NAMALWA (cell line): ENCODE measurements at regions not wholly inside any gene's neighbourhood (a gene's known extent, or its start where the extent isn't known, plus 50 kb on each side); places are given as distances from the start of the nearest gene placed in this dataset.

ENCODE experiments used
- DNase-seq: peaks from one replicate; pipeline ENCODE4 v3.0.0-alpha.2; 2015; ENCODE audit warnings: low spot score

DNA sequence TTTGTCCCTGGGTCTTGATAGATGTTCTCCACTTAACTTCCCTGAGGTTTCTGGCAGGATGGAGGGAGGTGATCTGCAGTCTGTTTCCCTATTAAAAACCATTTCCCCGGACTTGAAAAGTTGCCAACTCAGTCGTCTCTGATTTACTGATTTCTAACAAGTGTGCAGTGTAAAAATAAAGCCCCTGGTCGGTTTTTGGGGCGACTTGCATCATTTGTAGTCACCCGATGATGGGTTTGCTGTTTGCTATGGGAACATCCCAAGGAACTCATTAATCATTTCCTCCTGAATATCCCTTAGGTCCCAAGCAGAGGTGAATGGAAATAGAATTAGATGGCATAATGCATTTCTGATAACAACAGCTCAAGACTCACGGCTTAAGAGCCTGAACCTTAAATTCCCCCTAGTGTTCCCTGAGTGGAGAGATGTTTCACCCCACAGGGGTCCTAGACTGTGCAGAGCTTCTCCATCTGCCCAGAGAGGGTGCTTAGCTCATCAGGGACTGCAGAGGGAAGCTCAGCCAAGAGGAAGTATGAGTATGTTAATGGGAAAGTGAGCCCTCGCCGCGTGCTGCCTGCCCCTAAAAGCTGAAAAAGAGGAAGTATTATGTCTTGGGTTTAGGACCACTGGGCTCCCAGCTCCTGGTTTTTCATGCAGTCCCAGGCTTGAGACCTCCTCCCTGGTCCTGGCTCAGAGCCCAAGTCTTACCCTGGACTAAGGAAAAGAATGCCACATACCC, 115.1 kb upstream of the DAP start:
- no peak for DNase-seq

DNA sequence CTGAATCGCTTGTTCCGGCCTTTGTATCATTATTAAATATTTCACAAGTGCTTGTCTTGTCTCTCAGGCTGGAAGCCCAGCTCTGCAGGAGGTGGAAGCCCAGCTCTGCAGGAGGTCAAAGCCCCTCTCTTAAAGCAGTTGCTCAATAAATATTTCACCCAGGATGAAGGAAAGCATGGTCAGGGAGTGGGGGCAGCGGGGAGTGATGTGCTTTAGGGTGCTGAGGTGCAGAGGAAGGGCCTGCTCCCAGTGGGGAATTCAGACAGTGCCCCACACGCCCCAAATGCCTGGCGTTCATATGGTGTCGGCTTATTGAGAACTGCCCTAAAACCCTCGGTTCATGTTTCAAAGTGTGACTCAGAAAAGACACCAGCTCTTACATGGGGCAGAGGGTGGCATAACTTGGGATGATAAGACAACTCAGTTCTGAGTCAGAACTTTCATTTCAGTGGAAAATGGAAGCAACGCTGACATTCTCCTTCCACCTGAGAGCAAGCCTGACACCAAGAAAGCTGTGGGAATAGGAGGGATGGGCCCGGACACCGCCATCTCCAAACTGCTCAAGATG, 114.3 kb upstream of the DAP start:
- DNase-seq, result no peak

DNA sequence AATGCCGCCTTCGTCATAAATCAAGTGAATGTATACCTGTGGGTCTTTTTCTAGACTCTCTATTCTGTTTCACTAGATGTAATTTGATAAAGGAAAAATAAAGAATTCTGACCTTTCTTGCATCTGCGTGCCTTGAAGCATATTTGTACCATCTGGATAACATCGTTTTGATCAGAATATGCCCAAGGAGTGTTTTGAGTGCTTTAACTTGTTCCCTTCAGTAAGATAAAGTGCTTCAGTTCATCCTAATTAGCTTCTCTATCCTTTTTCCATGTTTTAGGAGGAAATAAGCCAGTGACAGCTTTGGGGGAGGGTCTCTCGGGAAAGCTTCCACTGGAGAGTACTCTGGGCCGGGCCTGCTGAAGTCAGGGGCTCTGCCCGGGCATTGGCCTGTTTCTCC, 113.5 kb upstream of the DAP start:
- DNase-seq, result no peak

DNA sequence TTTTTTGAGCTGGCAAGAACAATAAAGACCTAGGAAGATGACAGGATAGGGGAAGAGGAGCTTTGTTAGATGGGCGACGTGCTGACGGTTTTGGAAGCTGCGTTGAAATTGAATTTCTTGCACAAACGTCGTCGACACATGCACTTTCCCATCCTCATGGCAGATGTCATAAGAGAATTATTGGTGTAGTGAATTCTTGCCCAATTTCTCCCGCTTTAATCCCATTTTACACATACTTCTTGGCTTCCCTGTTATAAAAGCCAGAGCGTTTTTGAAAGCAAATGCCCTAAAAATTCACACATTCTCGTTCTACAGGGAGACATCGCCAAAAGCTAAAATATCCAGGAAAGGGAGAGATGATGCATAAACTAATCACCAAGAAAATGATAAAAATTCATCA, 109.8 kb upstream of the DAP start:
- no peak for DNase-seq

DNA sequence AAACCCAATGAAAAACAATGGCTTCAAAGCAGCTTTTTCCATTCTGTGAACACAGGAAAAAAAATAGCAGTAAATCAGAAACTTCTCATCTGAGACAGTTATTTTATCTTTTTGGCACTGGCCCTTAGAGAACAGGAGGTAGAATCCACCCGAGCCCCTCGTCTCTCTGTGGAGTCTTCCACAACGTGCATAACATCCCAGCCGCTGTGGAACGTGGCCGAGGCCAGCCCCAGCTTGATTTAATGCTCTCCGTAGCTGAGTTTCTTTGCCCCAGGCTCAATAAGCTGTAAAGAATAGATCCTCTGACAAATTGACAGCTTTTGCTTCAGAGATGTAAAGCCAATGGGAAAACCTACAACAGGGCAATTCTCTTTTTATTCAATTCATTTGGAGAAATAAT, 107.9 kb upstream of the DAP start:
- DNase-seq, result no peak

DNA sequence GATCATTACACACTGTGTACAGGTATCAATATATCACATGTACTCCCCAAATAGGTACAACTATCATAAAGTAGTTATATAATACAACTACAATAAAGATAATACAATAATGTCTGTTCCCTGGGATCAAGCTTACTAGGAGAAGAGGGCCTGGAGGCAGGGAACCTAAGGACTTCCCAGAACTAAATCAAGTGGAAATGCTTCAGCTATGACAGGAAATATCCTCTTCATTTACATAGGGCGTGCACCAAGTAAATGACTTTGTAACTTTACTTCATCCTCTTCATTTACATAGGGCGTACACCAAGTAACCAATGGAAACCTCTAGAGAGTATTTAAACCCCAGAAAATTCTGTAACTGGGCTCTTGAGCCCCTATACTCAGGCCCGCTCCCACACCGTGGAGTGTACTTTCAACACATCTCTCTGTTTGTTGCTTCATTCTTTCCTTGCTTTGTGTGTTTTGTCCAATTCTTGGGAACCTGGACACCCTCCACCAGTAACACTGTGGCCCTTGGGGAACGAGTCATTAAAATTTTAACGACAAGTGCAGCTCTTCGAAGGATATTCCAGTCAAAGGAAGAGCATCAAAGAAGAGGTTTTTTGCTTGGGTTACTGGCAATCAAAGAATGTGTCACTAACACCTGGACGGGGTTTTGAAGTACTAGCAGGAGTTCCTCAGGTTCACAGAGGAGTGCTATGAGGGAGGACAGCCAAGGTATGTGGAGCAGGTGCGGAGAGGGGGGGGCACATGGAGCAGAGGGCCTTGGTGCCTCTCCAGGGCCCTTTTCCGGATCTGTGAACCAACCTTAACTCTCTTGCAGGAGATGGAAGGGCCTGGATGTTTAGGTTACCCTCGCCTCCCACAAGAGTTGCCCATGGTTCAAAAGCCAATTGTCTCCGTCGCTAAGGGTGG, 106.6 kb upstream of the DAP start:
- DNase-seq, result no peak

DNA sequence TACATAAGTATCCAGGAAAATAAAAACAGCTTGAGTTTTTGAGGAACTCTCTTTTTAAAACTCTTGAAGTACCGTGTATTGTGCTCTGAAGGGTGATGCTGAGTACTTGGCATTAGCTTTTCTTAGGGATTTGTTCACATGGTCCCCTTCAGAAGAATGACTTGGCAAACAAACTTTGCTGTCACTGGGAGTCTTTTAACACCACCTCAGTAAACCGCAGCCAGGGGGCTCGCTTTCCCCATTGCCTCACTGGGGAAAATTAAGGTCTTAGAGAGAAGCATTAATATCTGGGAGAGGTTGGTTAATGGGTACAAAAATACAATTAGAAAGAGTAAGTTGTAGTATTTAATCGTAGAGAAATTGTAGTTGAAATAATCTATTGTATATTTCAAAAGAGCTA, 105.9 kb upstream of the DAP start:
- DNase-seq, result no peak

DNA sequence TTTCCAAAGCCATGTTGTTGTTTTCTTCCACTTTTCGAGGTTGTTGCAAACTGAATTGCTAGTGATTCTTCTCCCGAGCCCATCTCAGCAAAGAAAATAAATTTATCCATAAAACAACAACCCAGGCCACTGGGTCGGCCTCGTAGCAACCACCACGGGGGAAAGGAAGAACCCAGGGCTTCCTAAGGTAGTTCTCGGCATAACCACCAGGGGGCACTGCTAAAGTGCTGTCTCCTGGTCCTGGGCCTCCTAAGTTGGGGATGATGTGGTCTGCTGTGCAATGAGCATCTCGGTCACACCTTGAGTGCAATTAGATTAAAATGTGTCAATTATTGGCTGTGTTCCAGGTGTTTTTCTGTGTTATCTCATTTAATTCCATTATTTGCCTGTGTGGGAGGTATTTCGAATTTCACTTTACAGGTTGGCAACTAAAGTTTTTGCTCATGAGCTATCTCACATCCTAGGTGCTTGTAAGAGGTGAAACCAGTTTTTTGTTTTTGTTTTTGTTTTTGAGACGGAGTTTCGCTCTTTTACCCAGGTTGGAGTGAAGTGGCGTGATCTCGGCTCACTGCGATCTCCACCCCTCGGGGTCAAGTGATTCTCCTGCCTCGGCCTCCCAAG, 102.8 kb upstream of the DAP start:
- DNase-seq, result peak; percentile 76

DNA sequence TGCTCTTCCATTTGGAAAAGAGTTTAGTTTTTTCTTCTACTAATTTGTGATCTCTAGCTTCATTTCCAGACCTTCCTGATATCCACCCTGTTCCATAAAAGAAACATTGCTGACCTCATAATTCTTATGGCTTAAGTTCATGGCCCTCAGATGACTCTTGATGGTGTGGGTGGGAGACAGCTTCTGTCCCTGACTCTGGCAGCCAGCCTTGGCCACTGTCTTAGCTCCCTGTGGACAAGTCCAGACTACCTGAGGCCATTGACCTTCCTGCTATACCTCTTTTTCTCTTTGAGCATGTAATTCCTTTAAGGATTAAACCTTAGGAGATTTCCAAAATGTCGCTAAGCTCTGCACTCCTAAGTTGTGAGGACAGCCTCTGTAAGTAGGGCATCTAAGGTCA, 101.1 kb upstream of the DAP start:
- DNase-seq, result no peak

DNA sequence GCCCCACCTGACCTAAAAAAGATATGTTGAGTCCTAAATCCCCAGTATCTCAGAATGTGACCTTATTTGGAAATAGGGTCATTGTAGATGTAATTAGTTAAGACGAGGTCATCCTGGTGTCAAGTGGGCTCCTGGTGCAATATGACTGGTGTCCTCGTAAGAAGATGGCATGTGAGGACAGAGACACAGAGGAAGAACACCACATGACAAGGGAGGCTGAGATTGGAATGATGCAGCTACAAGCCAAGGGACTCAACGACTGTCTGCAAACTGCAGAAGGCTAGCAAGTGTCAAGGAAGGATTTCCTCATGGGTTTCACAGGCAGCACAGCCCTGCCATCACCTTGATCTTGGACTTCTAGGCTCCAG, 100.4 kb upstream of the DAP start:
- no peak for DNase-seq

DNA sequence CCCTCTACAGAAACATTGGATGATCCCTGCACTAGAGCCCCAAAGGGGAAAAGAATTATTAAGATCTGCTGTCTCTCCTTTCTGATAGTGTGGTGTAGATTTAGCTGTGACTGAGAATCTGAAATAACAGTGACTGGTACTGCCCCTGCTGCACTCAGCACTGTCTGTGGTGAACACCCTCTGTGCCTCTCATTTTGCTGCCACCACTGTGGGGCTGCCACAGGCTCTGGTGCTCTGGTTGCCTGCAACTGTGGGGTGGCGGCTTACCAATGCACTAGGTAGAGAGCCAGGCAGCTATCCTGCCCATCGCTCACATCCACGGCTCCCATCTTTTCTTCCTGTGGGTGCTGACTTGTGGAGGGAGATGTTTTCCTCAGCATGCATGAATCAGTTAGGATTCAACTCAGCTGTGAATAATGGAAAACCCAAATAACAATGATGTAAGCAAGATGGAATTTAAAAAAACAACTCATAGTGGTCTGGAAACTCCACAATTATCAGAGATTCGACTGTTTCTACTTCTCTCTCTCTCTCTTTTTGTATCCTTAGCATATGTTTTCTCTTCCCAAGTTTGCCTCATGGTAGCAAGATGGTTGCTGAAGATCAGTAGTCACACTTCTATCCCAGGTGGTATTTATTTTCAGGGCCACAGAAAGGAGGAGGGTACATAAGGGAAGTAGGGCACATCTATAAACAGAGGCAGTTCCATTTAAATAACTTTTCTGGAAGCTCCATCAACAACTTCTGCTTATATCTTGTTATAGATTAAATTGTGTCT, 99.8 kb upstream of the DAP start:
- DNase-seq, result no peak

DNA sequence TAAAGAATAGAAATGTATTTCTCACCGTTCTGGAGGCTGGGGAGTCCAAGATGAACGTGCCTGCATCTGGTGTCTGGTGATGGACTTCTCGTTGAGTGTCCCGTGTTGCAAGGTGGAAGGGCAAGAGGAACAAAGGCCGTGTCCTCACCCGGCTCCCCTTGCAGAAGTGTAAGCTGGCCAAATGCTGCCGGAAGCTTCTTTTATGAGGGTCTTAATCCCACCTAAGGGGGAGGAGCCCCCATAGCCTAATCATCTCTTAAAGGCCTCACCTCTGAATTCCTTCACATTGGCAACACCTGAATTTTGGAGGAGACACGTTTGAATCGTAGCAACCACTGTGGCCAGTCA, 99.1 kb upstream of the DAP start:
- no peak for DNase-seq

DNA sequence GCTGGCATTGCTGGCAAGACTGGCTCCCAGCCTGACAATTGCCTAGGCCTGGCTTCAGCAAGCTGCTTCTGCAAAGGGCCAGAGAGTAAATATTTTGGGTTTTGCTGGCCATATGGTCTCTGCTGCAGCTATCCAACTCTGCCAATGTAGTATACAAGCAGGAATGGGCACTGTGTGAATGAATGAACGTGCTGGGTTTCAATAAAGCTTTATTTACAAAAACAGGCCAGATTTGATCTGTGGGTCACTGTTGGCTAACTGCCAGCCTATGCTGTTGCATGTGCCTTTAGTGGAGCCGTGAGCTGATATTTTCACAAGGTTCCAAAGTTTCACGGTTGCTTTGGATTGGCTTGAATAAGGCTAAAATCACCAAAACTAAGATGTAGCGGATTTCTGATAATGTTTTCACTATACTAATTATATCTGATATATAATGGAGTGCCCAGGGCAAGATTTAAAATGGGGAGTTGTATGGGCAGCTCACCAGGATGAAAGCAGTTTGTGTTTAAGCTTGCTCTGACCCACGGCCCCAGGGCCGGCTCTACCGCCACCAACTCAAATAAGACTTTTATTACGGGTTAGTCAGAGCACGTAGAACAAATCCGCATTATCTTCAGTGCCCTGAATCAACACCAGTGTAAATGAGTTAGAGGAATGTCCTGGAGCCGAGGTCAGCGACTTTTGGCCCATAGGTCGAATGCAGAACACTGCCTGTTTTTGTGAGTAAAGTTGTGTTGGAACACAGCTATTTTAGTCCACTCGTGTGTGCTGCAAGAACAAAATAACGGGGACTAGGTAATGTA, 98.6 kb upstream of the DAP start:
- no peak for DNase-seq

DNA sequence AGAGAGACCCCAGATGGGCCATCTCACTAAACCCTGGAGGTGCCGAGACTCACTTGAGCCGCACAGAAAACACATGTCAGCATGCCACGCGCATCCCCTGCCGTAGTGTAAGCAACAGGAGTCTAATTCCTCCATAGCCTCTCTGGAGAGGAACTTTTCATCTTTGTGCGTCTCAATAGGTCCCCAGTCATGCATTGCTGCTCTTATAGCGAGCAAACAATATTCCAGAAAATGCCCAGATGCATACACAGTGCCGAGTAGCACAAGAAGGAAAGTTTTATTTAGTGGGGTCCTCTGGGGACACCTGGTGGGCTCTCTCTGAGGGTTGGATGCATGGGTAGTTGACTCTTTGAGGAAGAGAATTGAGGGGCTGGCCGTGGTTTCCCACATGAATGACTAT, 97.9 kb upstream of the DAP start:
- DNase-seq, result no peak

DNA sequence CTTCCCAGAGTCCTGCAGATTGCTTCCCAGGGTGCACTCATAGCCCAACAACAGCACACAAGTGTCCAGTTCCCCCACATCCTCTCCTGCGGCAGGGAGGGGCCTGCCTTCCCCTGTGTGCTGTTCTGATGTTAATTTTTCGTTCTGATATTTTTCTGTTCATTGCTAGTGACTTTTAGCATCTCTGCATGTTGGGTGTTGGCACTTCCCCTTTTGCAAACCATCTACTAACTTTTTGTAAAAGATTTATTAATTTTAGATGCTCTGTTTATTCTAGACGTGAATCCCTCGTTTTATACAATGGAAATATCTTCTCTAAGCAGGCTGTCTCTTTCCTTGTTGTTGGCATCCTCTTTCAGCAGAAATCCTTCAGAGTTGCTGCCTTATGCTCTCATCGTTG, 97.3 kb upstream of the DAP start:
- DNase-seq, result no peak

DNA sequence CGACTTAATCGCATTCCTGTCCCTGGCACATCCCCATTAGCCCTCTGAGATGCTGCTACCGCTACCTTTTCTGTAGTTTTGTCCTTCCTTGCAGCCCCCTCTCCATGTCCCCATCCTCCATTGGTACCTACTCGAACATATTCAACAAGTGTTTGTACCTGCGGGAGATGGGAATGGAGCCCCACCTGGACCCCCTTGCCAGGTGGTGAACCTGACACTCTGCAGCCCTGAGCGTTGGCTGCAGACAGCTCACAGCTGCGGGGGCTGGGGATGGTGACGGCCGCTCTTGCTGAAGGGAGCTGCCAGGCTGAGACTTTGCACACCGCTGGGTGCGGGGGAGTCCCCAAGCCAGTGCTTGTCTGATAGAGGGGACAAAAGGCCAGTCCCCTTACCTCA, 96.3 kb upstream of the DAP start:
- DNase-seq, result no peak

DNA sequence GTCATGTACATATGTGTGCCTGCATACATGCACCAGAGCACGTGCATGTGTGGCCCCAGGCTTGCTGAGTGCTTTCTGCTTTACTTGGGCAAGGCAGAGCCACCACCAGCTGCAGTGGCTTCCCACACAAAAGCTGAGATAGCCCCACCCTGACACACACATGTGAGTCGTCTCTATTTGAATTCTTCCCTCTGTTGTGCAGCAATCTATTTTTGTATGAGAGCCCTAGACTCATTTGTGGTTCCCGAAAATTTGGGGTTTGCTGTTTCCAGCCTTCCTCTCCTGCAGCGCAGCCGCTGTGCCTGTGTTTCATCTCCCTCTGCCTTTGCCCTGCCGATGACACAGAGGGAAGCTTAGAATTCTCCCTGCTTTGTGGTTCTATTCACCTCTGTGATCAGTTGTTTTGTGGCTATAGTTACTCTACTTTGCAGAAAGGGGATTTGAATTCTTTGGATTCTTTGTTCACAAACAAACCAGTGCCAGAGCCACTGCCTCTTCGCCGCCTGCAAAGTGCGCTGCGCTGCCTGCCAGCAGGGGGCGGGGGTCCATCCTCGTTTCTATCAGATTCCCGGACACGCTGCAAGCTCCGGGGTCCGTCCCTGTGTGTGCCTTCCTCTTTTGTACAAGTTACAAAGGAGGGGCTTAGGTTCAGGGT, 95.8 kb upstream of the DAP start:
- DNase-seq, result peak; percentile 26

DNA sequence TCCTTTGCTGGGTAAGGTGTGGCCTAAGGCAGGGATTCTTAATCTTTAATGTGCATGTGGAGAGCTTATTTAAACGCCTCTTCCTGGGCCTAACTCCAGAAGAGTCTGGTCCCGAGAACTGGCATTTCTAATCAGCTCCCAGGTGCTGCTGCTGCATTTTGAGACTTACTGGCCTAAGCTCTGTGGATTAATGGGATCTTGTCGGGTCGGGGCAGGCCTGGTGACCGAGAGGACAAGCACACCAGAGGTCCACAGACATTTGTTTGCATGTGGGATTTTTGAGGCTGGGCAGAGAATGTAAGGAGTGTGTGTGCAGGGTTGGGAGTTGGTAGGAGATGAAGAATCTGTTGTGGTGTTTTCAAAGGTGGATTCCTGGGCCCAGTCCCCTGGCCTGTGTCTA, 95.0 kb upstream of the DAP start:
- DNase-seq, result no peak

DNA sequence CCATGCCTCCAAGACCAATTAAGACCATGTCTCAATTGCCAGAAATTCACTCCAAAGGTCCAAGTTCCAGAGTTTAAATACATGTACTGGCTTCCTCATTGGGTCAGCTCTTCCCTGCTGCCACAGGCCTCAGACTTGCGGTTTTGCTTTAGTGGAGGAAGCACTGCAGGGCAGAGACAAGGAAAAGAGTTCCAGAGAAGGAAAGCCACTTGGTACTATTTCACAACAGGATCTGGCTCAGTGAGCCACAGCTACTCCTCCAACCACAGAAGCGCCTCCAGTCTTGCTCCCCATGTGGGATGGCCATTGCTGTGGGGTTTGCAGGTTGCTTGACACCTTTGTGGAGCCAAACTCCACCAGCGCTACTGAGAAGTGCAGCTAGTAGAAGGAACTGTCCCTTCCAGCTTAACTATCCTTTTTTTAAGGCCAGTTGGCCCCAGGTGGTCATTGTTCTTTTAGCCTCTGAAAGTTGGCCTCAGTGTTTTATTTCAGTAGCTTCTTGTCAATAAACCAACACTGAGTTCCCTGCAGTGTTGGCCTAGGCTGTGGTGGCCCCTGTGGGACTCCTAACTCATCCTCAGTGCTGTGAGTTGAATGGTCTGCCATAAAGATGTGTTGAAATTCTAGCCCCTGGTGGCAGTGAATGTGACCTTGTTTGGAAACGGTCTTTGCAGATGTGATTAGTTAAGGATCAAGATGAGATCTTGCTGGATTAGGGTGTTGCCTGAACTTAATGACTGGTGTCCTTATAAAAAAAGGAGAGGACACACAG, 93.7 kb upstream of the DAP start:
- no peak for DNase-seq

DNA sequence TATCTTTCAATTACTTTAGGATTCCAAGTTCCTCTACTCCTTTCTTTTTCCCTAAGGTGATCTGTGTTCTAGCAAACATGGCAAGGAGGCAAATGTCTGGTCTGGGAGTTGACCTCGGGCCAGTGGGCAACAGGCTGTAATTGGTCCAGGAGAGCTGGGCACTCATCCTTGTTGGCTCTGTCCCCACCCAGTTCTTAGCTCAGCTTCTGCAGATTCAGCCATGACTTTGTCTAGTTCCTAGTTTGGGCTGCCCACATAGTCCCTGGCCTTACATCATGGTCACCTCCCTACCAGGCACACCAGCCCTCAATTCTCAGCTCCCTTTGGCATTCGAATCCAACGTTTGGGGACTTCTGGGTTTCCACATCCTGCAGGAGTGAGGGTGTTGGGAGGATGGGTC, 92.1 kb upstream of the DAP start:
- no peak for DNase-seq
